T-helper 2 cell (primary cell): ENCODE measurements at regions not wholly inside any gene's neighbourhood (a gene's known extent, or its start where the extent isn't known, plus 50 kb on each side); places are given as distances from the start of the nearest gene placed in this dataset.

Experiments
- DNase-seq, 5 experiments: peaks; one replicate each; pipeline versions ENCODE4 v3.0.0 to v3.0.0-alpha.2; 2012 to 2022

DNA sequence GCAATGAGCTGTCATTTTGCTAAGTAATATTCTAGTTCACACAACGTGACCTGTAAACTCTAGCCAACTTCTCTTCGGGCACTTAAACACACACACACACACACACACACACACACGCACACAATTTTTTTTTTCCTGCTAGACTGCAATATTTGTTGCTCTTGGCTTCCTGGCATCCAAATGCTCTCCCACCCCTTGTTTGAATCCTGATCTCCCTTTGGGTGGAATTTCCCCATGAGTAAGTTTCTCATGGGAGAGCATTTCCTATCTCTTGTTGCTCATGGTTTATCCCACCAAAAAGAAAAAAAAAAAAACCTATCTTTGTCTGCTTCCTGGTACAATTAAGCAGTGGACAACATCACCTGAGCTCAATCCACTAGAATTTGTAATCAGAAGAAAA lies 54.7 kb upstream of the TSLP start:
- DNase-seq, result no peak

DNA sequence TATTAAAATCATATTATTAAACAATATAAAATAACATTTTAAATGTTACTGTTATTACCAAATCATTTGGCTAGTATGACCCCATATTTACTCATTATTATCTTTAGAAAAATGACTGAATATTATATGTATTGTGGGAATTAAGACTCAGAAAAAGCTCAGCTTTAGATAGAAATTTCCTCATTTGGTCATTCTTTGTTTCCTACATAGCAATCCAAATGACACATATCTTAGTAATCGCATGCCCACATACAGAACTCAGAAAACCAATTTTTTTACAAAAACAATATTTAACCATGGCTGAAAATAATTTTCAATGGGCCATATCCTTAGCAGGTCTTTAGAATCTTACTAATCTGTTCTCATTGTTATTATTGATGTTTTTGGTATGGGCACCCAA lies 53.8 kb upstream of the TSLP start:
- DNase-seq, result no peak
